ENCODE measurements at regions not wholly inside any gene's neighbourhood (a gene's known extent, or its start where the extent isn't known, plus 50 kb on each side); places are given as distances from the start of the nearest gene placed in this dataset.

DNA sequence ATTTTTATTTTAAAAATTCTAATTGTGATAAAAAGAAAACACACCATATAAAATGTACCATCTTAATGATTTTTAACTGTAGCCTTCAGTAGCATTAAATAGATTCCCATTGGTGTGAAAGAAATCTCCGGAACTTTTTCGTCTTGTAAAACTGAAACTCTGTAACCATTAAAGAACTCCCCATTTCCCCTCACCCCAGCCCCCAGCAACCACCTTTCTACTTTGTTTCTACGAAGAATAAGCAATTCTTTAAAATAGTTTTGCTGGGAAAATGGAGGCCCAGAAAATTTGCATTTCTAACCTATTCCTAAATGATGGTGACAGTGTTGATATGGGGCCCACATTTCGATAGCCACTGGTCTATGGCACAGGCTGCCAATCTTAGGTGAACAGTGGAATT, 305.4 kb upstream of the PFKP start:
- TF ChIP-seq POLR2AphosphoS5 (IDR thresholded peaks at IDR 0.05): no peak
- TF ChIP-seq POLR2A (IDR thresholded peaks at IDR 0.05): no peak
